Thyroid gland (tissue), 4 donors: ENCODE measurements at regions not wholly inside any gene's neighbourhood (a gene's known extent, or its start where the extent isn't known, plus 50 kb on each side); places are given as distances from the start of the nearest gene placed in this dataset.

Source experiments
- POLR2A ChIP-seq, 2 donors: fragments of 450-650 bp; IDR thresholded peaks; one replicate each; pipeline ENCODE4 v1.6.1; 2017; ENCODE audit warnings: antibody characterized with exemption in 2 of 2, mild to moderate bottlenecking in 2 of 2, moderate library complexity in 1 of 2
- TF ChIP-seq, protein P1 (sequence below), 6 experiments: fragments of 200-600 bp in 3 of 6; fragments of 450-650 bp in 3 of 6; sonication (generic) in 3 of 6; IDR thresholded peaks; one replicate each; pipeline ENCODE4 v1.5.1; 2016 to 2019; ENCODE audit warnings: antibody characterized with exemption in 6 of 6, mild to moderate bottlenecking in 2 of 6, inconsistent platforms in 1 of 6, moderate library complexity in 1 of 6

- TF ChIP-seq, protein P1, sequence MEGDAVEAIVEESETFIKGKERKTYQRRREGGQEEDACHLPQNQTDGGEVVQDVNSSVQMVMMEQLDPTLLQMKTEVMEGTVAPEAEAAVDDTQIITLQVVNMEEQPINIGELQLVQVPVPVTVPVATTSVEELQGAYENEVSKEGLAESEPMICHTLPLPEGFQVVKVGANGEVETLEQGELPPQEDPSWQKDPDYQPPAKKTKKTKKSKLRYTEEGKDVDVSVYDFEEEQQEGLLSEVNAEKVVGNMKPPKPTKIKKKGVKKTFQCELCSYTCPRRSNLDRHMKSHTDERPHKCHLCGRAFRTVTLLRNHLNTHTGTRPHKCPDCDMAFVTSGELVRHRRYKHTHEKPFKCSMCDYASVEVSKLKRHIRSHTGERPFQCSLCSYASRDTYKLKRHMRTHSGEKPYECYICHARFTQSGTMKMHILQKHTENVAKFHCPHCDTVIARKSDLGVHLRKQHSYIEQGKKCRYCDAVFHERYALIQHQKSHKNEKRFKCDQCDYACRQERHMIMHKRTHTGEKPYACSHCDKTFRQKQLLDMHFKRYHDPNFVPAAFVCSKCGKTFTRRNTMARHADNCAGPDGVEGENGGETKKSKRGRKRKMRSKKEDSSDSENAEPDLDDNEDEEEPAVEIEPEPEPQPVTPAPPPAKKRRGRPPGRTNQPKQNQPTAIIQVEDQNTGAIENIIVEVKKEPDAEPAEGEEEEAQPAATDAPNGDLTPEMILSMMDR (IDR thresholded peaks at IDR 0.05) = no peak
- no peak for TF ChIP-seq POLR2A (IDR thresholded peaks at IDR 0.05)
These were observed 1370.7 kb upstream of the TMEM132C start for GRCh38 chr12:126895951-126896913.
